GM04503 (cell line): ENCODE measurements at regions not wholly inside any gene's neighbourhood (a gene's known extent, or its start where the extent isn't known, plus 50 kb on each side); places are given as distances from the start of the nearest gene placed in this dataset.

Experiments used
- DNase-seq: peaks from one replicate; pipeline ENCODE4 v3.0.0-alpha.2; 2012; ENCODE audit warnings: low read depth

DNA sequence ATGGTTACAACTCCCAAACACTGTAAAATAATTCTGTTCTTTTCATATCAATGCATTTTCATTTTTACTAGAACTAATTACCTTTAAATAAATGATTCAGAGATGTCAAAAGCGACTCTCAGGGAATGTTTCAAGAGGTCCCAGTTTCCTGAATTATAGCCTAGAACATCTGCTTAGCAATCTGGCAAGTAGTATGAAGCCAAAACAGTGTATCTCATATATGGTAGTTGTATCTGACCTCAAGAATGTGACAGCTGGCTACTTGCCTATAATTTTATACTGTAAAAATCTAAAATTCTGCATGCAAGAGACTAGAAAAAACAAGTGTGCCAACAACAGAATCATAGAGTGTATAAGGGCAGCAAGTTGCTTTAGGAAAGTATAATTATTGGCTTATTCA lies 187.7 kb upstream of the POU5F2 start:
- DNase-seq = peak; percentile 15

DNA sequence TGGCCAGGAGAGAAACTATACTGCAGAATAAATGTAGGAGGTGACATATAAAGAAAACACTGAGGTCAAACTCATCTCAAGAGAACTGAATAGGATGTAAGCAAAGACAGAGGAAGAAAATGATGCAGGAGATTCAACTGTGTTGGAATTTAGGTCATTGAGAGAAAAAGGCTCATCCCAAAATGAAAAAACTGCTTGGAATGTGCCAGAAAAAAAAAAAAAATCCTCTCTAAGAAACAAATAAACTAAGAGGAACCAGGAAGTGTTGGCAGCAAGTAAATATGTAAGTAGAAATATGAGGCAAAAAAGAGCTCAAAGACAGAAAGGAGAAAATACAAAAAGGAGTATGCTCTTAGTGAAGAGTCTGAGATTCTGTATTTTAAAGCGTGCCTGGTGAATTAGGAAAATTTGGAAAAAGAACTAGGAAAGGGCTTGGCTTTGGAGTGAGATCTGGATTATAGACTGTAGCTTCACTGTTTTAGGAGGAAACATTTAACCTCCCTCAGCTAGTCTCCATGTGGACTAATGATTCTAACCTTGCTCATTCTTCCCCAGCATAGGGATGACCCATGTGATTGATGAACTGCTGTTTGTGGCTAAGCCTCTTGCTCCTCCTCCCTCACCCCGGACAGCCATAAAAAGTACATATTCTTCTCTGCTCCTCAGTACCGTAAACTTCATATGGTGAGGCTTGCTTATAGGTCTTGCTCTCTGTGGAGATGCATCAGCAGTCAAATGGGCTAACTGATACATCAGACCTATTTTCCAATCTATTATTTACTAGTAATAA lies 185.6 kb upstream of the POU5F2 start:
- peak; percentile 30 for DNase-seq

DNA sequence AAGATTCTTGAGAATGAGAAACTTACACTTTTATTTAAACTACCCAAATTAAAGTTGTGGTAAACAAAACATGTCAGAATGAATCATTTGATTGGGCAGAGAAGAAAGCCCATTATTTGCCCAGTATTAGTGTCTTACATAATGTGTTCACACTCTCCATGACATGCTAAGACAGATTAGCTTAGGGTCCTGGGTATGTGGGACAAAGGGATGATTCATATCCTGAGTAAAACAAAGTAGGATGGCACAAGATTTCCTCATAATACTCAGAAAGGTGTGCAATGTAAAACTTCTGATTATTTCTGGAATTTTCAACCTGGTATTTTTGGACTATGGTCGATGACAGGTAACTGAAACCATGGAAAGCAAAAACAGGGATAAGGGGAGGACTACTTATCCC lies 183.9 kb upstream of the POU5F2 start:
- no peak for DNase-seq

DNA sequence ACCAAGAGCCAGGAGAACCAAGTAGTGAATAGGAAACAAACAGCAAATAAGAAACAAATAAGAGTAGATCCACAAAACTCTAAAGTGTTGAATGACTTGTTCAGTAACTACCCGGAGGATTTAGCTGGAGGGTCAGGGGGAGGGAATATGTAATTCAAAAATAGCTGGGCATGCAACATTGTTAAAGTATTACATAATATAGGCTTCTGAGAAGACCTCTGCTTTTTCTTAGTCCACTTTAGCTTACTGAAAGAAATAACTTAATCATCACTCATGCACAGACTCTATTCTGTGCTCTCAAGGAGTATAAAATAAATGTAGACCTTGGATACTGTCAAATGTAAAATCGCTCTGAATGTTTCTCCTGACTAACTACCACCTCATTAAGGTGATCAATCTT lies 183.2 kb upstream of the POU5F2 start:
- peak; percentile 14 for DNase-seq

- no peak for DNase-seq
Measured at GRCh38 chr5:93922551-93922950, 181.2 kb upstream of the POU5F2 start.

DNA sequence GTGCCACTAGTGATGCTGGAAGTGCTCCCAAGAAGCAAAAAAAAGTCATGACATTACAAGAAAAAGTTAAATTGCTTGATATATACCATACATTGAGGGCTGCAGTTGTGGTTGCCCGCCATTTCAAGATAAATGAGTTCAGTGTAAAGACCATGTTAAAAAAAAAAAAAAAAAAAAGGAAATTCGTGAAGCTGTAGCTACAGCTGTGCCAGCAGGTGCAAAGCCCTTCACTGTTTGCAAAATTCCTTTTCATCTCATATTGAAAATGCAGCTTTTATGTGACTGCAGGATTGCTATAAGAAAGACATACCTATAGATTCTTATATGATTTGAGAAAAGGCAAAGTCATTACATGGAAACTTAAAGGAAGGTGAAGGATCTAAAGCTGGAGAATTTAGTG lies 179.6 kb upstream of the POU5F2 start:
- no peak for DNase-seq

DNA sequence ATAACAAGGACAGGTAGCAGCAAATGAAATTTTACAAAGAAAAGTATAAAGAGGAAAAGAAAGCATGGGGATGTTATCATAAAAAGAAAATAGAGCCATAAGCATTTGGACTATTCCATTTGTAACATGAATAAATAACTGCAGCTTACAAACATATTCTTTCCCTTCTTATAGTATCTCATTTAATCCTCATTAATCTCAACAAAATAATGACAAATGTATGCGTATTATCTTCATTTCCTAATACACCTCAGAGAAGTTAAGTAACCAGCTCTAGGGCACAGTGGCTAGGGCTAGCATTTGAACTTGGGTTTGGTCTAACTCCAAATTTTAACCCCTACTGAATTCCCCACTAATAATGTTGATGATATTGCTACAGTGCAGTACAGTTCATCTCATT lies 175.5 kb upstream of the POU5F2 start:
- DNase-seq = no peak

DNA sequence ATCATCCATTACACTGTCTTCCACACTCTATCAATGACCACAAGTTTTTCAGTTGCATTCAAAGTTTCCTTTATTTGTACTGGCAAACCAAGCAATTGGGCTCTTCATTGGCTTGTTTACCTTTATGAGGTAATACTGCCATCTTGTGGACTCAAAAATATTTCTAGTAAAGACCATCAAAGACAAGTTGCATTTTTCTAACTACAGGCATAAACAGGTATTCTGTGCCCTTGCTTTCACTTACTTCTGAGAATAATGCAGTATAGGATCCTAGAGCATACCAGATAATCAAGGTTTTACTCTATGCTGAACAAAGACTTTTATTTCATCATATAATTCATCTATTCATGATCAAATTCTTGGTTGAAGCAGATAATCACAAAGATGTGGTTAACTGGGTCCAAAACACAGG lies 173.7 kb upstream of the POU5F2 start:
- DNase-seq = peak; percentile 8

DNA sequence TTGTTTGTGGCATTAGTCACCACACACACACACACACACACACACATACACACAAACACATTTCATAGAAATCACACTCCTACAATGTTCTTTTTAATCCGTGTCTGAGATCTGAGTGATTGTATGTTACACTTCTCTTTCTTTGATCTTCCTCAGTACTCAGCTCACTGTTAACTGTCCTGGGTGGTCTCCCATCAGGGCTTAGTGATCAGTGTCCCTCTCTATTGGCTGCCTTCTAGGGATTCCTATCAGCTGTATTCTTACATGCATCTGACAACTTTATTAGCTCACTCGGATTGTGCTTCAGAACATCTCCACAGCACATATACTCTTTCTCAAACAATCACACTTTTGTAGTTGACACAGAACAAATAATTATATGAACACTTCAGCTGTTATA lies 170.2 kb upstream of the POU5F2 start:
- no peak for DNase-seq

DNA sequence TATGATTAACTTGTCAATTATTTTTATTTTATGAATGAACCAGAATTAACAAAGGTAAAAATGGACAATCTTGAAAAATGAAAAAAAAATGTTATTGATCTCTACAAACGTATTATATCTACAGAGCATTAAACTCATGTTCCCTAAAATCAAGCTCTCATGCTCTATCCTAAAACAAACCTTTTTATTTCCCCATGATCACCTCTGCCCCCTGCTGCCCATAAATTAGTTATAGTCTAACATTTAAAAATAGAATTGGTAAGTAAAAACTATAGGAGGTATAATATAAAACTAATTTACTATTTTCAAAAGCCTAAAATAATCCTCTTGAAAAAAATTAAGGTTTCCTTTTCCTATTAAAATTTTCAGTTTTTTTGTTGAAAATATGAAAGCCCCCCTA lies 168.0 kb upstream of the POU5F2 start:
- no peak for DNase-seq

GRCh38 chr5:93904917-93905316 lies 163.5 kb upstream of the POU5F2 start:
- DNase-seq = no peak

DNA sequence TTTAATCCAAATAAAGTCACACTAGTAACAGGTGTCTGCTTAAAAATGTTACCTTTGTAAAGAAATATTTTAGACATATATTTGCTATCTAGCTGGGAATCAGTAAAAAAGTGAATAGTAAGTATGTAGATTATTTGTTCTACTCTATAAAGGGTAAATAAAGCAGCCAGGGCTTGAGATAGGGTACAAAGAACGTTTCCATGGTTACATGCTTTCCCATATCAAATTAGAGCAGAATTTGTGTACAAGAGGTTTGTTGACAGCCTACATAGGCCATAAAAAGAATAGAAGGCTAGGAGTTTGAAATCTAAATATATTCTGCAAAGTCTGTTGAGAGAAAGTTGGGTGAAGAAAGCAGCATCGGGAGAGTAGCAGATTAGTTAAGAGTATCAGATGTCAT lies 160.9 kb upstream of the POU5F2 start:
- no peak for DNase-seq

GRCh38 chr5:93899026-93899600 lies 157.7 kb upstream of the POU5F2 start:
- no peak for DNase-seq

GRCh38 chr5:93894601-93895354 lies 153.4 kb upstream of the POU5F2 start:
- DNase-seq = no peak

DNA sequence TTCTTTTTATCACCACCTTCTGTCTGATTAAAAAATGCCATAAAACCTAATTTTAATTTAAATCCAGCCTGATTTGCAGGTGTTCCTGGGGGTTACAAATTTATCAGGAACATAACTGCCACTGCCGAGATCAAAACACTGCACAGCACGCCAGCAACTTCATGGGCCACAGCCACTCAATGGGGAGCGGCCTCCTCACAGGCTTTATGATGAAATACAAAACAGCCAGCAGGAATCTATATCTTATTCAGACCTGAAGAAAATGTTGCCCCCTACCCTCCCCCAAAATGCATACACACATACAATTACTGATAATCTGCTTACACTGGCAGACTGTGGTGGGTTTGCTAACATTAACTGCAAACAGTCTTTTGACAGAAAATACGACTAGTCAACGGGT lies 151.7 kb upstream of the POU5F2 start:
- DNase-seq = no peak

GRCh38 chr5:93892481-93892880 lies 151.1 kb upstream of the POU5F2 start:
- no peak for DNase-seq

DNA sequence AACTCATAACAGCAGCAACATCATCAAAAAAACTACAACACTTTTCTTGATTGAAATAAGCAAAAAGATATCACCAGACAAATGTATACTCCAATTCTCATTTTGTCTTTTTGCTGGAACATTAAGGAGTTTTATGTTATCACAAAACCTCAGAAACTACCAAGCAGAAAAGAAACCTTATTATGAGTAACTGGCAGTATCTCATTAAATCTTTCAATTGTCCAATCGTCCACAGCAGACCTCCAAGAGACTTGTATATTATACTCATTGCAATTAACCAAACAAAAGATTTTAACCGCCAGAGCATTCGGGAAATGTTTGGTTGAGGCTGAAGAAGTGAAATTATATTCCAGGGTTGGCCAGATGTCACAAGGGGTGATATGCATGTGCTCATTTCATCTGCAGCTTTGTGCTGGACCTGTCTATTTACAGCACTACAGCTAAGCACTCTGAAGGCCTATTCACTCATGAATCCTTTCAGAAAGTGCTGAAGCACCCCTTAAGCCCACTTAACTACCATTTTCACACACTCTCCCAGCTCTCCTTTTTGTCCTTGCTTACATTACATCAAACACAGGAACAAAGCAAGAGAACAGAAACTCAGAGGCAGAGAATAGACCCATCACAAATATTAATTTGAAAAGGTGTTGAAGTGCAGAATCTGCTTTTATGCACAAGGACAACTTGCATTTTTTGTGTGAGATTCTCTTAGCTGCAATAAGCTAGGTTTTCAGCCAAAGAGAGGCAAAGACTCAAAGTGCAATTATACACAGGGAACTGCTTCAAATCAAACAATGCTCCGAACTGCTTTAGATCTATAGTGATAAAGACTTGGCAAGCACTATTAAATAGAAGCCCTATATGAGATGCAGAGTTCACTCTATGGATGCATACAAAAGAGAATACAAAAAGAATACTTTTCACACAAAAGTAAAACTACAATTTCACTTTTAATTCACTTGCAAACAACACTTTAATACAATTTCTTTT lies 150.4 kb upstream of the POU5F2 start:
- DNase-seq = no peak

GRCh38 chr5:93890657-93891056 lies 149.3 kb upstream of the POU5F2 start:
- no peak for DNase-seq

DNA sequence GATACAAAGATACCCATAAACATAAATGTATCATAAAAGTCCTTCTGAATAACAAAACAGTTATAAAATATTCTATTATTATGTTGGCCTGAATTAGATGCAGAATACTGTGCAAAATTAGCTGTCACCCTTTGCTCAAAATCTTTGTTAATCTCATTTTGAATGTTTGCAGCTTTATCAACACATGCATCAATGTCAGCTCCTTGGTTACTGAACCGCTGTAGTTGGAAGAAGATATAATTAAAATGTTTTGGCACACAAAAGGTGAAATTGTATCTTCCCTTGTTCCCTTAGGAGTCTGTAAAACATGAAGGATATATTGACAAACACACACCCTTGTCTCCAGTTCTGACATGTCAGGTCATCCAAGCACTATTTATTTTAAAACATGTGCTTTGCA lies 146.3 kb upstream of the POU5F2 start:
- no peak for DNase-seq

DNA sequence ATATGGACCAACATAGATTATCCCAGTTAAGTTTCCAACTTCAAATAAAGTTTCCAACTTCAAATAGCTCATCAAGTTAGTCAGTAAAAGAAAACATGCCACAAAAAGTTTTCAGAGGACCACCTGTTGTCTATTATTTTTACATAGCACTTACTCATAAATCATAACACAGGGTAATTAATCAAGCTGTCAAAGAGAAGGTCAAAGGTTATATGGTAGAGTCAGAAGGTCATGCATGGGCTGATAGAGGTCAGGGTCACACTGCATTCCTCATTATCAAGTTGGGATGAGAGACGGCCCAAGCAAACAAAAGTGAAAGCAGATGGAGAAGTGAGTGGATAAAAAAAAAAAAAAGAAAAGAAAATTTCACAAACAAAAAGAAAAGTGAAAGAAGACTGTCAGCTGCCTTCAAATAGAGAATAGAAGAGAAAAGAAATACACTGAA lies 145.5 kb upstream of the POU5F2 start:
- no peak for DNase-seq

- DNase-seq = no peak
Measured at GRCh38 chr5:93886098-93886806, 144.9 kb upstream of the POU5F2 start.
